H1 (cell line): ENCODE measurements at regions not wholly inside any gene's neighbourhood (a gene's known extent, or its start where the extent isn't known, plus 50 kb on each side); places are given as distances from the start of the nearest gene placed in this dataset.

Experiments used
- CEBPB ChIP-seq: IDR thresholded peaks from 2 replicates; pipeline ENCODE4 v1.6.1; 2012; ENCODE audit warnings: low read depth, low read length
- CHD7 ChIP-seq: fragments of 300-600 bp; sonication (generic); IDR thresholded peaks from 2 replicates; pipeline ENCODE4 v1.7.1; 2012; ENCODE audit warnings: low read length, moderate library complexity, mild to moderate bottlenecking, inconsistent platforms; ENCODE audit not compliant: insufficient replicate concordance
- EP300 ChIP-seq, 2 experiments: IDR thresholded peaks; 1 replicate in 1 of 2; 2 replicates in 1 of 2; pipeline ENCODE4 v1.6.1; 2011 to 2012; ENCODE audit warnings: low read depth in 2 of 2, low read length in 2 of 2, mild to moderate bottlenecking in 2 of 2, borderline replicate concordance in 1 of 2, inconsistent platforms in 1 of 2, moderate library complexity in 1 of 2
- SAP30 ChIP-seq: fragments of 300-600 bp; sonication (generic); IDR thresholded peaks from 2 replicates; pipeline ENCODE4 v1.7.1; 2012; ENCODE audit warnings: low read length, moderate library complexity, mild to moderate bottlenecking, inconsistent platforms; ENCODE audit not compliant: insufficient read depth, insufficient replicate concordance

- TF ChIP-seq CHD7 (no peak), CEBPB (no peak), SAP30 (no peak), EP300 (IDR thresholded peaks at IDR 0.05; ENCODE audit: borderline replicate concordance in 1 of 2, low read depth in 2 of 2, low read length in 2 of 2) (no peak)
Observed at GRCh38 chr6:27020553-27020880, 227.0 kb upstream of the PRSS16 start (continued).
